Breast epithelium (tissue), 3 donors: ENCODE measurements at regions not wholly inside any gene's neighbourhood (a gene's known extent, or its start where the extent isn't known, plus 50 kb on each side); places are given as distances from the start of the nearest gene placed in this dataset.

Experiments used
- CTCF ChIP-seq, 3 donors: fragments of 450-650 bp; IDR thresholded peaks; one replicate each; pipeline ENCODE4 v1.5.1; 2016 to 2017; ENCODE audit warnings: antibody characterized with exemption in 3 of 3, mild to moderate bottlenecking in 3 of 3, moderate library complexity in 3 of 3
- POLR2A ChIP-seq: fragments of 450-650 bp; IDR thresholded peaks from one replicate; pipeline ENCODE4 v1.6.1; 2016; ENCODE audit warnings: antibody characterized with exemption, mild to moderate bottlenecking, moderate library complexity
- POLR2AphosphoS5 ChIP-seq, 3 donors: sonication (generic); formaldehyde crosslinking; IDR thresholded peaks; one replicate each; pipeline ENCODE4 v1.6.1; 2017; ENCODE audit warnings: antibody characterized with exemption in 3 of 3

- TF ChIP-seq CTCF (IDR thresholded peaks at IDR 0.05) (no peak), POLR2AphosphoS5 (IDR thresholded peaks at IDR 0.05) (no peak), POLR2A (no peak)
These were observed 521.2 kb upstream of the GOLIM4 start for GRCh38 chr3:168616915-168617314.
